ENCODE measurements at regions not wholly inside any gene's neighbourhood (a gene's known extent, or its start where the extent isn't known, plus 50 kb on each side); places are given as distances from the start of the nearest gene placed in this dataset.

GRCh38 chr10:7493996-7494395, 83.2 kb upstream of the SFMBT2 start:
- POLR2A ChIA-PET: interaction anchor here (0.7 to 2.0 kb wide), 2 partner anchors 50 to 65 kb away, joined by 3 to 4 read pairs; no protein-coding TSS in a partner anchor
- TF ChIP-seq PKNOX1 (IDR thresholded peaks at IDR 0.05) (peak; percentile 65), LEF1 (IDR thresholded peaks at IDR 0.05; ENCODE audit: borderline replicate concordance) (no peak), L3MBTL2 (conservative IDR thresholded peaks at IDR 0.05) (no peak)
- DNase-seq (ENCODE audit: extremely low spot score): no peak
- CTCF ChIA-PET: interaction anchor here (0.6 to 1.1 kb wide), 2 partner anchors 8 to 1149 kb away, joined by 3 to 4 read pairs; no protein-coding TSS in a partner anchor

GRCh38 chr10:7492660-7493046, 81.8 kb upstream of the SFMBT2 start:
- DNase-seq (ENCODE audit: extremely low spot score): no peak
- ChIA-PET POLR2A (no interaction called here), CTCF (interaction anchor here (0.7 kb wide), 1 partner anchor 23 kb away, joined by 3 read pairs; no protein-coding TSS in a partner anchor)
- TF ChIP-seq ELF4 (IDR thresholded peaks at IDR 0.05) (no peak), HDGF (IDR thresholded peaks at IDR 0.05; ENCODE audit: borderline replicate concordance) (no peak), FOXA1 (IDR thresholded peaks at IDR 0.05) (no peak), LEF1 (IDR thresholded peaks at IDR 0.05; ENCODE audit: borderline replicate concordance) (no peak), FOXM1 (IDR thresholded peaks at IDR 0.05; ENCODE audit: borderline replicate concordance) (no peak), L3MBTL2 (conservative IDR thresholded peaks at IDR 0.05) (no peak), ZNF384 (IDR thresholded peaks at IDR 0.05) (no peak), NFRKB (IDR thresholded peaks at IDR 0.05) (no peak), CTBP1 (IDR thresholded peaks at IDR 0.05; ENCODE audit: borderline replicate concordance) (no peak), TARDBP (IDR thresholded peaks at IDR 0.05) (no peak), SP1 (IDR thresholded peaks at IDR 0.05) (no peak), BHLHE40 (IDR thresholded peaks at IDR 0.05; ENCODE audit: borderline replicate concordance) (no peak), SUZ12 (IDR thresholded peaks at IDR 0.05) (no peak), PKNOX1 (IDR thresholded peaks at IDR 0.05) (no peak), FOXK2 (IDR thresholded peaks at IDR 0.05) (no peak)

GRCh38 chr10:7491949-7492659, 81.3 kb upstream of the SFMBT2 start:
- POLR2A ChIA-PET: no interaction called here
- DNase-seq (ENCODE audit: extremely low spot score): no peak
- CTCF ChIA-PET: interaction anchor here (0.7 kb wide), 1 partner anchor 22 kb away, joined by 3 read pairs; no protein-coding TSS in a partner anchor
- TF ChIP-seq ARNT (IDR thresholded peaks at IDR 0.05) (no peak), HDGF (IDR thresholded peaks at IDR 0.05; ENCODE audit: borderline replicate concordance) (no peak), TARDBP (IDR thresholded peaks at IDR 0.05) (no peak), PKNOX1 (IDR thresholded peaks at IDR 0.05) (no peak), FOXA1 (IDR thresholded peaks at IDR 0.05) (no peak), ZNF384 (IDR thresholded peaks at IDR 0.05) (no peak), CTBP1 (IDR thresholded peaks at IDR 0.05; ENCODE audit: borderline replicate concordance) (no peak), FOXK2 (IDR thresholded peaks at IDR 0.05) (no peak), L3MBTL2 (conservative IDR thresholded peaks at IDR 0.05) (no peak), LEF1 (IDR thresholded peaks at IDR 0.05; ENCODE audit: borderline replicate concordance) (no peak), NFRKB (IDR thresholded peaks at IDR 0.05) (no peak), BHLHE40 (IDR thresholded peaks at IDR 0.05; ENCODE audit: borderline replicate concordance) (no peak), FOXM1 (IDR thresholded peaks at IDR 0.05; ENCODE audit: borderline replicate concordance) (no peak)

- DNase-seq (ENCODE audit: extremely low spot score): no peak
- POLR2A ChIA-PET: no interaction called here
- CTCF ChIA-PET: no interaction called here
- TF ChIP-seq FOXM1 (IDR thresholded peaks at IDR 0.05; ENCODE audit: borderline replicate concordance) (no peak), NFRKB (IDR thresholded peaks at IDR 0.05) (no peak), FOXA1 (IDR thresholded peaks at IDR 0.05) (no peak), ELF4 (IDR thresholded peaks at IDR 0.05) (no peak), HDGF (IDR thresholded peaks at IDR 0.05; ENCODE audit: borderline replicate concordance) (no peak), PKNOX1 (IDR thresholded peaks at IDR 0.05) (no peak), SP1 (IDR thresholded peaks at IDR 0.05) (no peak), SUZ12 (IDR thresholded peaks at IDR 0.05) (no peak), TARDBP (IDR thresholded peaks at IDR 0.05) (no peak), LEF1 (IDR thresholded peaks at IDR 0.05; ENCODE audit: borderline replicate concordance) (no peak), FOXK2 (IDR thresholded peaks at IDR 0.05) (no peak), CTBP1 (IDR thresholded peaks at IDR 0.05; ENCODE audit: borderline replicate concordance) (no peak), L3MBTL2 (conservative IDR thresholded peaks at IDR 0.05) (no peak), ARNT (IDR thresholded peaks at IDR 0.05) (no peak), BHLHE40 (IDR thresholded peaks at IDR 0.05; ENCODE audit: borderline replicate concordance) (no peak), ZNF384 (IDR thresholded peaks at IDR 0.05) (no peak)
These were observed 80.4 kb upstream of the SFMBT2 start for GRCh38 chr10:7491230-7491629.

GRCh38 chr10:7488418-7488829, 77.6 kb upstream of the SFMBT2 start:
- ChIA-PET POLR2A (no interaction called here), CTCF (interaction anchor here (0.9 kb wide), 1 partner anchor 44 kb away, joined by 3 read pairs; no protein-coding TSS in a partner anchor)
- TF ChIP-seq BHLHE40 (IDR thresholded peaks at IDR 0.05; ENCODE audit: borderline replicate concordance) (no peak), ZNF384 (IDR thresholded peaks at IDR 0.05) (no peak), FOXK2 (IDR thresholded peaks at IDR 0.05) (no peak), HDGF (IDR thresholded peaks at IDR 0.05; ENCODE audit: borderline replicate concordance) (no peak), ARNT (IDR thresholded peaks at IDR 0.05) (no peak), SUZ12 (IDR thresholded peaks at IDR 0.05) (no peak), ELF4 (IDR thresholded peaks at IDR 0.05) (no peak)
- peak; percentile 25 for DNase-seq (ENCODE audit: extremely low spot score)
